Ovary (tissue), 7 donors: ENCODE measurements at regions not wholly inside any gene's neighbourhood (a gene's known extent, or its start where the extent isn't known, plus 50 kb on each side); places are given as distances from the start of the nearest gene placed in this dataset.

Source experiments
- DNase-seq, 5 donors: peaks; one replicate each; pipeline ENCODE4 v3.0.0-alpha.2; 2019 to 2020
- H3K27ac ChIP-seq, 2 donors: fragments of 200-600 bp; one replicate each; pipeline versions ENCODE4 v1.5.1 to v1.8.0; 2019 to 2022
- H3K27me3 ChIP-seq: fragments of 200-600 bp; one replicate; pipeline ENCODE4 v1.8.0; 2022
- H3K36me3 ChIP-seq: fragments of 200-600 bp; sonication (generic); one replicate; pipeline ENCODE4 v1.5.1; 2019
- H3K4me1 ChIP-seq: one replicate; pipeline ENCODE4 v1.8.1; 2013; ENCODE audit warnings: mild to moderate bottlenecking, moderate library complexity; ENCODE audit not compliant: insufficient read depth
- H3K4me3 ChIP-seq: fragments of 200-600 bp; sonication (generic); one replicate; pipeline ENCODE4 v1.5.1; 2017
- H3K9me3 ChIP-seq, 2 donors: fragments of 200-600 bp in 1 of 2; sonication (generic) in 1 of 2; one replicate each; pipeline versions ENCODE4 v1.5.1 to v1.8.1; 2013 to 2019; ENCODE audit warnings: mild to moderate bottlenecking in 1 of 2, moderate library complexity in 1 of 2
- CTCF ChIP-seq, 3 donors: fragments of 450-650 bp in 2 of 3; fragments of 200-600 bp in 1 of 3; IDR thresholded peaks; one replicate each; pipeline versions ENCODE4 v1.5.1 to v1.8.0; 2016 to 2022; ENCODE audit warnings: antibody characterized with exemption in 3 of 3, mild to moderate bottlenecking in 1 of 3
- EP300 ChIP-seq: sonication (generic); formaldehyde crosslinking; IDR thresholded peaks from one replicate; pipeline ENCODE4 v1.6.1; 2017; ENCODE audit warnings: antibody characterized with exemption
- POLR2A ChIP-seq: fragments of 450-650 bp; IDR thresholded peaks from one replicate; pipeline ENCODE4 v1.6.1; 2017; ENCODE audit warnings: antibody characterized with exemption, mild to moderate bottlenecking, moderate library complexity
- WGBS, 3 donors: extraction: QIAGEN DNeasy Blood & Tissue Kit in 1 of 3; methylation state at CpG; one replicate each; pipeline versions ENCODE4 v1.1.5 to v1.1.7; 2013 to 2017; 5-methylcytosine and 5-hydroxymethylcytosine counted together
- intact Hi-C, 4 donors: fragments of 100-400 bp; cut with DNase I; formaldehyde crosslinking; loops; one replicate each; pipeline versions ENCODE4 v1.11.0 to v1.15.1; 2022 to 2023
- donor health status: DM: no; HTN: no; CAD: no; lungs with moderate emphysema.
- donor health status: DM: no; HTN: no; CAD: no.
- donor health status: Bipolar disorder and iron deficiency.
- donor health status: DM: no; HTN: no; CAD: no.
- donor health status: DM: yes; HTN: yes; CAD: no.

GRCh38 chr18:1232867-1233266 is 328.2 kb downstream of the ADCYAP1 start:
- Histone ChIP-seq H3K4me3 (no peak overlapping the region), H3K4me1 (no peaks in the 10 kb centered on the region), H3K27ac (no peak overlapping the region), H3K27me3 (no peaks in the 10 kb centered on the region), H3K9me3 (no peaks in the 10 kb centered on the region), H3K36me3 (no peaks in the 10 kb centered on the region)
- intact Hi-C loops = loop anchor here in 1 of 4 donors (10.0 kb wide), 1 partner anchor 578 kb away; the partner anchor contains the start of gene TYMS
- TF ChIP-seq CTCF (IDR thresholded peaks at IDR 0.05) = no peak
- TF ChIP-seq POLR2A = no peak
- no peak for TF ChIP-seq EP300
- DNase-seq = no peak

GRCh38 chr18:1240701-1241100 is 336.0 kb downstream of the ADCYAP1 start:
- H3K4me3 ChIP-seq = no peak overlapping the region
- no peak for DNase-seq
- 72 to 80% (median 73%) methylated on average over 4 of the region's 4 CpGs for WGBS, 3 donors
- intact Hi-C loops = no loop called here
- TF ChIP-seq POLR2A (no peak), CTCF (IDR thresholded peaks at IDR 0.05) (no peak), EP300 (no peak)
- no peaks in the 10 kb centered on the region for H3K27me3 ChIP-seq
- H3K36me3 ChIP-seq = no peaks in the 10 kb centered on the region
- H3K27ac ChIP-seq = no peak overlapping the region
- no peaks in the 10 kb centered on the region for H3K4me1 ChIP-seq
- H3K9me3 ChIP-seq = no peaks in the 10 kb centered on the region

GRCh38 chr18:1244397-1245122 is 339.9 kb downstream of the ADCYAP1 start:
- Histone ChIP-seq H3K4me3 (no peak overlapping the region), H3K9me3 (no peaks in the 10 kb centered on the region), H3K27ac (no peak overlapping the region), H3K4me1 (no peaks in the 10 kb centered on the region), H3K27me3 (no peaks in the 10 kb centered on the region), H3K36me3 (no peaks in the 10 kb centered on the region)
- no peak for DNase-seq
- 74 to 76% (median 75%) methylated on average over 3 of the region's 3 CpGs for WGBS, 3 donors
- TF ChIP-seq EP300 (no peak), POLR2A (no peak), CTCF (IDR thresholded peaks at IDR 0.05) (no peak)
- intact Hi-C loops = no loop called here

- DNase-seq = no peak
- Histone ChIP-seq H3K9me3 (no peaks in the 10 kb centered on the region), H3K27me3 (no peaks in the 10 kb centered on the region), H3K4me3 (no peak overlapping the region), H3K27ac (no peak overlapping the region), H3K4me1 (no peaks in the 10 kb centered on the region), H3K36me3 (no peaks in the 10 kb centered on the region)
- 24 to 32% (median 26%) methylated on average over 9 of the region's 9 CpGs for WGBS, 3 donors
- intact Hi-C loops = no loop called here
- TF ChIP-seq EP300 = no peak
- TF ChIP-seq CTCF (IDR thresholded peaks at IDR 0.05) = no peak
- TF ChIP-seq POLR2A = no peak
Observed at GRCh38 chr18:1246827-1247226, 342.2 kb downstream of the ADCYAP1 start.
